HG02623 (cell line): ENCODE measurements at regions not wholly inside any gene's neighbourhood (a gene's known extent, or its start where the extent isn't known, plus 50 kb on each side); places are given as distances from the start of the nearest gene placed in this dataset.

Experiments used
- ATAC-seq: cut with Tn5 transposase; IDR thresholded peaks from one replicate; pipeline ENCODE4 v1.9.1; 2021; ENCODE audit warnings: moderate library complexity; ENCODE audit not compliant: unreplicated experiment

DNA sequence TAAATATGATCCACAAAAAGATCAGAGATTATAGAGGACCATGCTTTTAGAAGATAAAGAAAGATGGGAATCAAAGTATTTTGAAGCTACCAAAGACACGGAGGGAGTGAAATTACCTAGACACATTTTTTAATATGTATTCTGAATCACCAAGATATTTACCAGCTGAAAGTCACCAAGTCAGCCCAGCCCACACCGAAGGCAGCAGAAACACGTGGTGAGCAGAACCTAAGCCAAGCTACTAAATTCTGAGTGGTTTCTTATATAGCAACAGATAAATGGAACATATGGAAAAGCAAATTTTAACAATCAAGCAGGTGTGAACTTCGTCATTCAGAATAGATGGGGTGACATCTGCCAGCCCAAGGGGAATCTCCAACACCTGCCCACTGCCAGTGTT, 134.7 kb upstream of the AKR1E2 start:
- no peak for ATAC-seq

DNA sequence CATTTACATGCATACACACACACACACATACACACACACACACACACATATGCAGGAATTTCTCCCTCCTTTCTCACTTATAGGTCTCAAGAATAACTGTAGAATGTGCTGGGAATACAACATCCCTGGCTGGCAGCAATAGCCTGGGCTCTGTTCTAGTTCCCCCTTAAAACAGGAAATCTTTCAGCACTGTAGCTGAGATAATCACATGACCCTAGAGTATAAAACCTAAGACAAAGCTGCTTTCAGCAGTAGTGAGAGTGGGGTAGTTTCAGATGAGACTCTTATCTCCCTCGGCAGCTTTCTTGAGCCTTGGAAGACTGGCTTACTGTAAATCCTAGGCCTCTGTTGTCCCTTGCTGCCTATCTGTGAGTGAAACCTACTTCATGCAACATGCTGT, 137.4 kb upstream of the AKR1E2 start:
- no peak for ATAC-seq

DNA sequence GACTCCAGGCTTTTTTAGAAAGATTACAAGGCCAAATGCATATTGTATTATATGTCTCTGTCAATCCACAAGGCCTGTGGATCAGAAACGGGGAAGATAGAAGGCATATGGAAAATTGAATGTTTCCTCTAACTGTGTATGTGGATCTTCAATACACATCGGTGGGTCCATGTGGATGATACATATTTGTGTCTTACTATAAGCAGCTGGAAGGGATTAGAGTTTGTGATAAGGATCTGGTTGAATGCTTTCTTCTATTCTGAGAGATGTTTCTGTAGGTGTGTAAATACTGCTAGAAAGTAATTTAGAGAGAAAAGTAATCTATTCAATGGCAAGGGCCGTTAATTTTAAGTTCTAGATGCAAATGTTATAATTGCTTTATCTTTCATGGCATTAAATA, 137.8 kb upstream of the AKR1E2 start:
- ATAC-seq = no peak

DNA sequence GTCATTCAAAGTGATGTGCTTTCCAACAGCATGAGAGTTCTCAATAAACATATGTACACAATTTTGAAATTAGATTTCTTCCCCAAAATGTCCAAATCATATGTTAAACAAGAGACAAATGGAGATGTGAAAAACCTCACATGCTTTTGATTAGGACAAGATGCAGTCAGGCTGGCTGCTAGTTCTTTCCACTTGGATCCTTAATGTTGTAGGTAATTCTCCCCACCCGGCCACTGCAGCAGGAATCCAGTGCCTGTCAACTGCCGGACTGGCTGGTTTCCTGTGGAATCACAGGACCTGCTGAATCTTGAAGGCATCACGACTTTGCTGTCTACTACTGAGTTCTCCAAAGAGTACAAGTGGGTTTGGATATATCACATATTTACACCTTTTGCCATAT, 138.6 kb upstream of the AKR1E2 start:
- no peak for ATAC-seq

DNA sequence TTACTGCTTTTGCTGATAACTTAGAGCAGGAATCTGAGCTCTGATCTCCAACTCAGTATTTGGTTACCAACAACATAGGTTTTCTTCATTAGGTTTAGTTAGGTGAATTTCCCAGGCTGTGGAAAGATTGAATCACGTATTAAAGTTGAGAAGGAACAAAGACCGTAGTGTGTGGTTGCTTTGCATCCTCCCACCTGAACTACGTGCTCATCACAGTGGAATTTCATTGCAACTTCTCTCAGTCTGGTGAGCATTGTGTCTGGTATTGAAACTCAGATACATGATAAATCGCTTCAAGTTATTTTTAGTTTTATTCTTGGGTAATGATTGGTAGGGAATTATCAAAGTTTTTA, 139.4 kb upstream of the AKR1E2 start:
- no peak for ATAC-seq

DNA sequence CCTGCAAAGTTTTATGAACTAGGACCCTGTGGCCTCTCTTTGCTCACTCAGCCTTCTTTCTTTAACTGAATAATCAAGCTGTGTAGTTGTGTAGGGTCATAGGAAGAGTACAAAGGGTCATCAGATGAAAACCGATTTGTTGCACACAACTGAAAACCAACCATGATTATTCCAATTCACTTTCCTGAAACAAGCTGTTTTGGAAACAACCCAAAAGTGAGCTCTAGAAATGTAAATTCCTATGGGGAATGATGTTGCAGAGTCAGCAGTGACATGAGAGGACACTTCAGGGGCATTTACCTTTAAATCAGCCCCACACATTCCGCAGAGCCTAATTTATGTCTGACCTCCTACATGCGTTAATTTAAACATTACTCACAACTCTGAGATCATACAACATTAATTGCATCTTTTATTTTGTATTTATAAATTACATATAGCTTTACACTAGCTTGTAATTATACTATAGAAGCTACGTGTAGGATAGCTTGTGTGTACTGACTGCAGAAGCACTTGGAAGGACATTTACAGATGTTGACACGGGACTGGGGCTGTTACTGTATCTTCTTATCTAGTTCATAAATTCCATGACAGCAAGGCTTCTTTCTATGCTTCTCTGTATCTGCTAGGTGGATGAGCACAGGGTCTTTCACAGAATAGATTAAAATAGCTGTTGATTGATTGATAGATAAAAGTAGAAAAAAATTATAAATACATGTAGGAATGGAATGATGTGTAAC, 139.9 kb upstream of the AKR1E2 start:
- no peak for ATAC-seq

DNA sequence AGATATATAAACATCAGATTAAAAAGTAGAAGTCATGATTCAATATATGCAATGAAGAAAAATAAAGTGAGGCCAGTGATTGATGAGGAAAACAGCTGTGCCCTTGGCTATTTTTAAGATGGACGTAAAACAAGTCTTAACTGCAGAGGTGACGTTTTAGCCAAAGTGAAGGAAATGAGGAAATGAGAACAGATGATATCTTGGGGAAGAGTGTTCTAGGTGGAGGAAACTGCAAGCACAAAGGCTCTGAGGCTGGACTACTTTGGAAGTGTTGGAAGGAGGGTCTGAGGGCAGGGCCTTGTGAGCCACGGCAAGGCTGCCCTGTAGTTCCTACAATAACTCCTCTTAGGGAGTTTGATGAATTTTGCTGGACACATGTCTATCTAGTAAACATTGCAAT, 140.5 kb upstream of the AKR1E2 start:
- ATAC-seq = no peak

DNA sequence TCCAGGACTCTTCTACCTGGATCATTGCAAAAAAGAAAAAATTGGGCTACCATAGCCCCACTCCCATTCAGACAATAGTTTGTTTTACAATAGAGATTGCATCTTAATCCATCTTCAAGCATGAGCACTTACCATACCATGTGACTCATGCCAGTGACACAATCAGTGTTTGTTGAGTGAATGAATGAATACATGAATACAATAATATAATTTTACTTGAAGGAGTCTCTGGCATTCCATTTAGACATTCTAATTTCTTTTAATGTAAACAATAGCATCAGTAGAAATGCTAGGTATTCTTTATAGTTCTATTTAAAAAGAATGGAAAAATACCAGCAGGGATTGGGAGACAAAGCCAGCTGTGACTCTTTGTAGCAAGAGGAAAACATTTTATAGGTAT, 141.6 kb upstream of the AKR1E2 start:
- no peak for ATAC-seq

DNA sequence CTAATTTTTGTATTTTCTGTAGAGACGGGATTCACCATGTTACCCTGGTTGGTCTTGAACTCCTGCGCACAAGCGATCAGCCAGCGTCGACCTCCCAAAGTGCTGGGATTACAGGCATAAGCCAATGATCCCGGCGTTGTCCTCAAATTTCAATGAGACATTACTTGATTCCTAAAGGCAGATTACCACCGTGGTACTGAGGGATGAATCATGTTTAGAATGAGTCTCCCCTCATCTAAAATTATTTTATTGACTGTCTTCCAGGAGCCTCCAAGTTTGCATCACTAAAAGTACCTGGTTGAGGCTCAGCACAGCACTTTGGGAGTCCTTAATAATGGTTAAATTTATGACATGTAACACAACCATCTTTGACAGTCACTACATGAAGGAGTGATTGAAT, 142.2 kb upstream of the AKR1E2 start:
- no peak for ATAC-seq

DNA sequence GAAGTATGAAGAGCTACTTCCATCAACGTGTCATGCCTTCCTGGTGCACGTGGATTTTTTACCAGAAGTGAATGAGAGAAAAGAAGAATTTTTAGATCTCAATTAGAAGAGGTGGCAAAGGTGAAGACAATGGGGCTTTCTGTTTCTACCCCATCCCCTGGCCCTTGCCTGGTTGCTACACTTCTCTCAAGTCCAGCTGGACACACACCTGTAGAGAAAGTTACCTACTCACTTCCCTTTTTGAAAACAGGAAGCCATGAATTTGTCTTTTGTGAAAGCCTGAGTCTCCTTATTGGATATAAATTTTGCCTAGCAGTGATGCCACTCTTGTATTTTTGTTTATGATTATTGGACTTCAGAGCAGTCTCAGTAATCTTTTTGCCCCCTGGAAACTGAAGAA, 142.9 kb upstream of the AKR1E2 start:
- no peak for ATAC-seq

DNA sequence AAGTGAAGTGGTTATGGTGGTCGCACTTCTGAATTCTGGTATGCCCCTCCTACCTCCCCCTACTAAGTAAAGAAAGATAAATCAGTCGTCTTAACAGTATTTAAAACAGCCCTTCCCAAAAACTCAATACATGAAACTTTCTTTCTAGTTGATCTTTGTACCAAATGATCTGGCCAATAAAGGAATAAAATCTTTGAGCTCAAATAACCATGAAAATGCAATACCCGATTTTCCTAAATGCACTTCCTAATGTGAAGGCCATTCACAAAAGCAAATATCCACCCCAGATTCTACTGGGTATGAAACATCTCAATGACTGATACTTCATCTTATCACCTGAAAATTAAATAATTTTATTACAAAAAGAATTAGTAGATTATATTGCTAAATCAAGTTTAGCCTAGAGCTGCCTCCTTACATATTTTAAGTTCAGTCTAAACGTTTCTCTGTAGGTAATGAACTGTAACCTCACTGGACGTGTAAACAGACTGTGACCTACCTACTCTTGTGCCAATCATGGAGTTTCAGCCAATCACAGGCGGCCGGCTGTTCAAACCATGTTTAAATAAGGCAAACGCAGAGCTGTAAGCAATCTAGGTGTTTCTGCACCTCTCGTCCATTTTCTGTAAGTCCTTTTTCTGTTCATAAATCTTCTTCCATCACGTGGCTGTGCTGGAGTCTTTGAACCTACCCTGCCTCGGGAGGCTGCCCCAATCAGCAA, 146.9 kb upstream of the AKR1E2 start:
- ATAC-seq = no peak

DNA sequence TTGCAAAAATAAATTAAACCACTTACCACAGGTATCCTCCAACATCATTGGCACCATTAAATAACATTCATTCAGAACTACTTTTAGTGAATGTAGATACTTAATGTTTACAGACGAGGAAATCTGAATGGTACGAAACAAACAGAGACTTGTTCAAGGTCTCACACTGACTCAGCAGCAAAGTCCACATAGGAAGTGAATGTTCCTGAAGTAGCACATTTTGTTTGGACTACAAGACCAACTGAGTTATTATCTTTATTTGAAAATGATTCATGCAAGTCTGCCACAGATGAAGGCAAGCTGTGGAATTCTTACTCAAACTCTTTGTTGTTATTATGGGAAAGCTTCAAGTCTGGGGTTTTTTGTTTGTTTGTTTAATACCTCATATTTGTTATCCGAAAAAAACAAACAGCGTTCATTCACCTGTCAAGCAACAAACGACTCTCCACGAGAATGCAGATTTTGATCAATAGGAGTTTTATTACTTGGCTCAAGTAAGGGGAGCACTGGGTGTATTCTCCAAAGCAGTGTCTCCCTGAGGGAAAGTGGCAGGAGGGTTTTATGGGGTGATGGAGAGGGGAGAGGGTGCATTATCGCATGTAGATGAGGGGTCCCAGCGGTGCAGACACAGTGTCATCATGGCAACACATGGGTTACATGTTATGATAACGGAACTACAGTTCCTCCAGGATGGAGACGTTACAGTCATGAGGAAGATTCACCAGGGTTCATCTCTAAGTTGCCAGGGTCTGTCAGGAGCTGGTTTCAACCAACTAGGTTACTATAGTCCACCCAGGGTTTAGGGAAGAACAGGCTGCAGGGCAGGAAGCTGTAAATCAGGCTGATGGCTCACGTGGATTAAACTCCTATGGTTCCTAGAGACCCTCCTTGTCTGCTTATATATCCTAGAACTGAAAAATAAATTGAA, 147.7 kb upstream of the AKR1E2 start:
- no peak for ATAC-seq

DNA sequence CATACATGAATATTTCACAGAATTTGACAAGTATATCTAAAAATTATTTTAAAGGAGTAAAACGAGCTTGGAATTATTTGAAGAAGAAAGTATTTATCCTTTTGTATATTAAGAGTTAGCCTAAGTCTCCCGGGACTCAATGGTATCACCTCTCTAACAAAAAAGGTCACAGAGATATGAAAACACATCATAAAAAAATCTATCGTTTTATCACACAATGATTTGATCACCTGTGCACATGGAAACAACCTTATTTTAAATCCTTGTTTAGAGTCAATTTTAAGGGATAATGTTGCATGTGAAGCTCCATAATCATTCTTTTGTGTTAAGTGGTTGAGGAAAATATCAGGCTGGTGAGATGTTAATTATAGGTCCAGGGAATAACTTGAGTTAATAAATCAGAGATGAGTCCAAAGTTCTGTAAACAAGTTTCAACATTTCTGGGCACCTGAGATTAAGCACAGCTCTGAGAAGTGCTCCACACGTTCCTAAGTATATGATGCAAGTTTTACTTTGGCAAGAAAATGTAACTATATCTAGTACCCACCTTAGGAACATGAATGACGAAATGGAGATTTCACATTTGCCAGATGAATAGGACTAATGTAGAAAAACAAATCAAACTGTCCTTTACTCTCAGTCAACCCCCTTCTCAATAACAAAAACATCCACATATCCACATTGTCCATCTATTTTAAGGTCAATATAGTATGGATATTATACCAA, 148.5 kb upstream of the AKR1E2 start:
- no peak for ATAC-seq

DNA sequence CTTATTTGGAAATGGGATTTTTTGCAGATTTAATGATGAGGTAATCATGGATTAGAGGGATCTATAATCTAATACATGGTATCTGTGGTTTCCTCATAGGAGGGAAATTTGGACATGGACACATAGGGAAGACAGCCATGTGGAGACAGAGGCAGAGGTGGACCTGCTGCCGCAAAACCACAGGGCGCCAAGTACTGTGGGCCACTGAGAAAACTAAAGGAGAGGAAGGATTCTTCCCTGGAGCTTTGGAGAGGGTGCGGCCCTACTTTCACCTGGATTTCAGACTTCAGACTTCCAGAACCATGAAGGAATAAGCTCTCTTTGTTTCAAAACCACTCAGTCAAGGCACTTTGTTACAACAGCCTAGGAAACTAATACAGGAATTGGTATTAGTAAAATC, 149.4 kb upstream of the AKR1E2 start:
- ATAC-seq = no peak

DNA sequence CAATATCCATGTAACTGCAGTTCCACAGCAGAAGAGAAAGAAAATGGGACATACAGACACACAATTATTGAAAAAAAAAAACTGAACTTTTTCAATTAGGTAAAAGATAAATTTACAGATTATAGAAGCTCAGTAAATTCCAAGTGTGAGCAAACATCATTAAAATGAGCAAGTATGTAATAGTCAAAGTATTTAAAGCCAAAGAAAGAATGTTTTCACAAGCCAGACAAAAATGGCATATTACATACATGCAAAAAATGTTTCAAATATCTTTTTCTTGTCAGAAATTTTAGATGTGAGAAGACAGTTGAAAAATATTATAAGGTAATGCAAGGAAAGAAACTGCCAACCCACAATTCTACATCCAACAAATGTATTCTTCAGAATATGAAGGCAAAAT, 150.2 kb upstream of the AKR1E2 start:
- no peak for ATAC-seq

DNA sequence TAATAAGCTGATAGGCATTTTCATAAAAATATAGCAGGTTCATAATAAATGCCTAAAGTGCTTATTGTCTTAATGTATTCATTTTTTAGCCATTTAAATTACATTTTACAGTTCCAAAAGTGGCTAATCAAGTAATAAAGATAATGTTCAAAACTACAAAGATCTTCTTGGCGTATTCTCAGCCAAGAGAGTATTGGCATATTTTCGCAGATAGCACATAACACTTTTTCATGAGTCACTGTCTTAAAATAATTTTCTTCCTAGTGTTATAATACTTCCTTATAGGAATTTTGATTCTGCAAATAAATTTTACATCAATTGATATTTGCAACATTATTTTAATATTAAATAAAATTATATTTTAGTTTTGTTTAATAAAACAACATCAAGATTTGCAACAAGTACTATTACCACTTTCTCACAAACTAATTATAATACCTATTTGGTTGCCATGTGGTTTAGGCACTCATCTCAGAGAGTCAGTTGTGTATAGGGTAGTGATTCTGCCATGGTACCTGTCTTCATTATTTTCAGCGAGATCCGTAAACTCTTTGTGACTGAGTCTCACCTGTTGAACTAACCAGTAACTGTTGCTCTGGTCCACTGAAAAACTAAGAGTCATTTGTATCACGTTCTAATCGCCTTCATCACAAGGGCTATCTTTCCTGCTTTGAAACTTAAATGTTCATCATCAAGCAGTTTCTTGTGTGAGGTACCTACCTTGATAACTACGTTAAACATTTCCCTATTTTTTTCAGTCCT, 152.5 kb upstream of the AKR1E2 start:
- ATAC-seq = no peak

DNA sequence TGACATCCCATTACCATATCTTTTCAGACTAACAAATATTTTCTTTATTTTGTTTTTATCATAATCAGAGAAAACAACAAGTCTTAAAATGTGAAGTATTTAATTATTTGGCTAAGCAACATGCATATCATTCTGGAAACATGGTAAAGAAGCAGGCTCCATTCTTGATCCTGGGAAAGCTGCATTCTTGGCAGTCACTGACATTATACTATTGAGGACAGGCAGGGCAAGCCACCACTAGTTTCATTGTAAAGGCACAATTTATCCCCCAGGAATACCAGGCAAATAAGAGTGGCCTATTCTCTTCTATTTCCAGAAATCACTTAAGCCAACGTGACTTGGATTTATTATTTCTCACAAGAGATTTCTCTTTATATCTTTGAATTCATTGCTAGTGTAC, 153.8 kb upstream of the AKR1E2 start:
- ATAC-seq = no peak

DNA sequence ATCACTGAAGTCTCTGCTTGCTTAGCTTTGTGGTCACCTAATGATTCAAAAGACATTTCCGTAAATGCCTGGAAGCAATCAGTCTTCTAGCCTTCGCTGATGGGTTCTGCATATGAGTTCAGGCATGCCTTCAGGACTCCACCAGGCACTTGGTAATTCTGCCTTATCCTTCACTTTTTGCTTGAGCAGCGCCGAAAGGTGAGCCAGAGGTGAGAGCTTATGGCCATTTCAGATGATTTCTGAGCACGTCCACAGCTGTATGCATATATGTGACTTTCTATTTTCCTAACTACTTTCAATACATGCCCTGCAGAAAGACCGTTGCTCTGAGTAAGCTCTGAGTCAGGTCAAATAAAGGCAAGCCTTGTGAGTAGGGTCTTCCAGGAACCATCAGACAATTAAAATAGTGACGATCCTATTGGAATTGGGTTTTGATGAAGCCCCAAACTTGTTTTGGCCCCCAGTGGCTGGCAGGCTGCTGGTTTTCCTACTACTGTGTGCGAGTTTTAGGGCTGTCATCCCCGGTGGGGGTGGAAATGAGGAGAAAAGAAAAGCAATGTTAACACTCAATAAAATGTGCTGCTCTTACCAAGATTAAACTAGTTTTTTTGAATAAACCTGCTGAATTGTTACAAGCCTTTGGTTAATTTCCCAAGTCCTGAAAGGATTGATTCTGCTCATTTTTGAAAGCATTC, 154.4 kb upstream of the AKR1E2 start:
- no peak for ATAC-seq

DNA sequence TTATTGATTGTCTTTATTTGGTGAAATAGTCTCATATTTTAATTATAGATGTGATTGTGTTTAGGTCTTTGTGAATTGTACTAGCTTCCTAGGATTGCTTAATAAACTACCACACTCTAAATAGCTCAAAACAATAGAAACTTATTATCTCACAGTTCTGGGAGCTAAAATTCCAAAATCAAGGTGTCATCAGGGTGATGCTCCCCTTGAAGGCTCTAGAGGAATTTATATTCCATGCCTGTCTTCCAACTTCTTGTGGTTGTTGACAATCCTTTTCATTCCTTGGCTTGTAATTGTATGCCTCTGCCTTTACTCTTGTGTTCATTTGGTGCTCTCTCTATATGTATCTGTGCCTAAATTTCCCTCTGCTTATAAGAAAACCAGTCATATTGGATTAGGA, 155.3 kb upstream of the AKR1E2 start:
- no peak for ATAC-seq

DNA sequence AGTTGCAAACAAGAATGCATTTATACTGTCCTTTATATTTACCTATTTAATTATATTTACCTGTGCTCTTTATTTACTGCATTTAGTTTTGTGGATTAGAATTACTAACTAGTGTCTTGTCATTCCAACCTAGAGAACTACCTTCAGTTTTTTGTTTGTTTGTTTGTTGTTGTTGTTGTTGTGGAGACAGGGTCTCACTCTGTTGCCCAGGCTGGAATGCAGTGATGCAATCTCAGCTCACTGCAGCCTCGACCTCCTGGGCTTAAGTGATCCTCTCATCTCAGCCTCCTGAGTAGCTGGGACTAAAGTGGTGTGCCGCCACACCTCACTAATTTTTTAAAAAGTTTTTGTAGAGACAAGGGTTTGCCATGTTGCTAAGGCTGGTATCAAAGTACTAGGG, 156.4 kb upstream of the AKR1E2 start:
- ATAC-seq = no peak
